UCSD-AML1 (cell line): ENCODE measurements at regions not wholly inside any gene's neighbourhood (a gene's known extent, or its start where the extent isn't known, plus 50 kb on each side); places are given as distances from the start of the nearest gene placed in this dataset.

Source experiments
- DNase-seq: peaks from one replicate; lab custom pipeline; 2025; ENCODE audit not compliant: unreplicated experiment; lab: John Stamatoyannopoulos, UW

DNA sequence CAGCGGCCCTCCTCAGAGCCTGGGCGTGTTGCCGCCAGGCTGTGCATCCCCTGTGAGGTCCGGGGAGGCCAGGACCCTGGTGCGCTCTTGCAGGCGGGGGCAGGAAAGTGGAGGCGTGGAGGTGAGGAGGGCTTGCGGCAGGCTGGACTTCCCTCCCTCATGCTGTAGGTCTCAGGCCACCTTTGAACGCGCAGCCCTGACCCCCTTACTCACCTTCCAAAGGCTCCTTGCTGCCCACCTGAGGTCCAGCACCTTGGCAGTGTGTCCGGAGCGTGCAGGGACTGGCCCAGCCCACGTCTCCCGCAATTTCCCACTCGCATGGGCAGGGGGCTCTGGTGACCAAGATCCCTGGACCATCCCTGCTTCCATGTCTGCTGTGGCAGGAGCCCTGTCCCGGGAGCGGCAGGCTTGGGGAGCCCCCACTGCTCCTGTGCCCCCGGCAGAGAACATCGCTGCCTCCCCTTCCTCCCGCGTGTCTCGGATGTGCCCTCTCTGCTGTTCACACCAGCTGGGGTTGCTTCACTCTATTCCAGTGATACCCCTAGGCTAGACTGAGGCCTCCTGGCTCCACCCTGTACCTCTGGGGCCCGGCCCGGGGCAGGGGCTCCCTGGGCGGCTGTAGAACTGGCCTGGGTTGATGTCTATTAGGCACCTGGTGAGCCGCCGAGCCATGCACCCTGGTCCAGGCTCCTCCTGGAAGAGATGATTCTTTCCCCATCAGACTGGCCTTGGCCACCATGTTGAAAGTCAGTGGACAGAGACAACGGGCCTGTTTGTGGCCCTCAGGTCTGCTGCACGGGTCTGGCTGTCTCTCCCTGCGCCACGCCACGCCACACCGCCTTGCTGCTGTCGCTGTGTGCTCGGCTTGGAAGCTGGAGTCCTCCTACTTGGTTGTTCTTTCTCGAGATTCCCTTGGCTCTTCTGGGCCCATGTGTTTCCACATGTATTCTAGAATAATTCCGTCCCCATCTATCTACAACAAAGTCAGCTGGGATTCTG is 95.4 kb upstream of the ADRA2C start:
- no peak for DNase-seq

DNA sequence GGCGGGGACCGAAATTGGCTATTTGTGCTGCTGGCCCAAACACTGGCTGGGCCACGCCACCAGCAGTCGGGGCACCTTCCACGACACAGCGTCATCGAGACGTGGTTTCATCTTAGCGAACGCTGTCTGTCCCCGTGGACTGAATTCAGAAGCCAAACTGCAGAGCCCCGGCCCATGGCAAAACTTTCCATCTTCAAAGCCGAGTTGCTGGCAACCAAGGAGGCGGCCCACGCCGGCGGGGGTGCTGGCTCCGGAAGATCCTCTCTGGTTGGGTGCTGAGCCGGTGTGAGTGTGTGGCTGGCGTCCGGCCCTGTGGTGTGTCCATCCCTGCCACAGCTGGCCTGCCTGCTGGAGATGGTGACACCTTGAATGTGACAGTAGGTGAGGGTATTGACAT is 96.6 kb upstream of the ADRA2C start:
- DNase-seq = no peak

DNA sequence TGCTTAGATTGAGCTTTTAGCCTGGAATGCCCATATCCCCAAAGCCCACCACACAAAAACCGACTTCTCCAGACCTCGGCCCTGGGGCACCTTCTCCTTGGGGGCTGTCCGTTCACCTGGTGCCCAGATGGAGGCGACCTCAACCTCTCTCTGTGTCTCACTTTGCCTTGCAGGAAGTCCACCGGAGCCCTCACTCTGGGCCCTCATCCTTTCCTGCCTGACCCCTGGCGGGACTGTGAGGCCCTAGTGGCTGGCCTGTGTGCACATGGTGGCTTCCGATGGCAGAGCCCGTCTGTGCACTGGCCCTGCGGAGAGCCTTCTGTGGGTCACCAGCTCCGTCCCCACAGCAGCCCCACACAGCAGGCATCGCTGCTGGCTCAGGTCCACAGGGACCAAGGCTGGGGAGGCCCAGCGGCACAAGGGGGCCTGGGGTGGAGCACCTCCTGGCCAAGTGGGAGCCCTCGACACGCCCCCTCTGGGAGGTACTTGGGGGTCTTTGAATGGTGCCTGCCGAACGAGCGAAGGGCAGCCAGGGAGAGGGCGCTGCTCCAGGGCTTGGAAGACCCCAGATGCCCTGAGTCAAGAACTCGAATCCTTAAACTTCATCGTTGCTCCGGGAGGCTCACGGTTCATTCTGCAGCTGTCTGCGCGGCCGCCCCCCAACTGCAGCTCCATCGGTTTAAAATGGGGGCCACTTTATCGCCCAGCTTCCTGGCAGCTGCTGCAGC is 97.2 kb upstream of the ADRA2C start:
- no peak for DNase-seq

DNA sequence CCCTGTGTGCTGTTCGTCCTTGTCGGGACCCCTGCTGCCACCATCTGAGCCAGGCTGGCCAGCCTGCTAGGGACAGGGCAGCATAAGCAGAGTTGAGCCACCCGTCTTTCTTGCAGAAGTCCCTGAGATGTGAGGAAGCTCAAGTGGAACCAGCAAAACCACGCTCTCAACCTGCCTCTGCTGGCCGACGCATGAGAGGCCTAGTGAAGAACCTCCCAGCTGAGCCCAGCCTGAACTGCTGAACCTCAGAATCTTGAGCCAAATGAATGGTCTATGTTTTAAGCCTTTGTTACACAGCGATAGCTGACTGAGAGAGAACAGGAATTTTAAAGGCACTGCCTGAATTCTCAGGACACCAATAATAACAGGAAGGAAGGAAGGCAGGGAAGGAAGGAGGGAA is 98.9 kb upstream of the ADRA2C start:
- no peak for DNase-seq

DNA sequence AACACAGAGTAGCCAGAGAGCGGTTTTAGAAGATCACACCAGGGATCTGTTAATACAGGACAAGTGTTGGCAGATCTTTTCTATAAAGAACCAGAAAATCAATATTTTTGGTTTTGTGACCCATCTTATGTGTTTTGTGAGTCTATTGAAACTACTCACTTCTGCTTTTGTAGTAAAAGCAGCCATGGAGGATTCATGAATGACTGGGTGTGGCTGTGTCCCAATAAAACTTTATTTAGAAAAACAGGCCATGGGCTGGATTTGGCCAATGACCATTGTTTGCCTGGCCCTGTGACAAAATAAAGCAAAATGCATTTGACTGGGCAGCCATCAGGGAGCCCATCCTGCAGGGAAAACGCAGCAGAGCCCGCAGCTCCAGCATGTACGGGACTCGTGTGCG is 99.9 kb upstream of the ADRA2C start:
- no peak for DNase-seq

DNA sequence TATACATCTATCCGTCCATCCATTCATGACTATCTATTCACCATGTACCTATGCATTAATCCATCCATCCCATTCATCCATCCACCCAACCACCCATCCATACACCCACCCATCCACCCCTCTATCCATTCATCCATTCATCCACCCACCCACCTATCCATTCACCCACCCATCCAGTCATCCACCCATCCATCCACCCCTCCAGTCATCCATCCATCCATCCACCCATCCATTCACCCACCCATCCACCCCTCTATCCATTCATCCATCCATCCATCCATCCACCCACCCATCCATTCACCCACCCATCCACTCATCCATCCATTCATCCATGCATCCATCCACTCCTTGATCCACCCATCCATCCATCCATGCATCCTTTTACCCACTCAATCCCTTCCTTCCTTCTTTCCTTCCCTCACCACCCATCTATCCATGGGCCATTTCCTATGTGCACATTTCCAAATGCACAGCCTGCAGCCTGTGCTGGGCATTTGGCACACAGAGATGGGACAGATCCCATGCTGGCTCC is 100.8 kb upstream of the ADRA2C start:
- DNase-seq = no peak

DNA sequence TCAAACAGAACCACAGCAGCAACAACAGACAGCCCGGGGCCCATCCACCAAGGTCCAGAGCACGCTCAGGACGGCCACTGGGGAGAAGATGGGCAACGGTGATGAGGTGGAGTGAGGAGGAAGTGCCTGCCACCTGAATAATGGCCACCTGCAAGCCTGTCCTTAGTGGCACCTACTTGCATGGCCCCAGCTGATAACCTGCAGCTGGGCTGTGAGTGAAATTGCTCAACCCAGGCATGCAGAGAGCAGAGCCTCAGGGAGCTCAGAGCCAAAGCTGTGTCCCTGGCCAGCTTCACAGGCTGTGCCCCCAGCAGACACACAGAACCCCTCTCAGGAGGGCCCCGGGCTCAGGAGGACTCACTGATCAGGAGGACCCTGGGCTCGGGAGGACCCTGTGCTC is 102.4 kb upstream of the ADRA2C start:
- DNase-seq = no peak

DNA sequence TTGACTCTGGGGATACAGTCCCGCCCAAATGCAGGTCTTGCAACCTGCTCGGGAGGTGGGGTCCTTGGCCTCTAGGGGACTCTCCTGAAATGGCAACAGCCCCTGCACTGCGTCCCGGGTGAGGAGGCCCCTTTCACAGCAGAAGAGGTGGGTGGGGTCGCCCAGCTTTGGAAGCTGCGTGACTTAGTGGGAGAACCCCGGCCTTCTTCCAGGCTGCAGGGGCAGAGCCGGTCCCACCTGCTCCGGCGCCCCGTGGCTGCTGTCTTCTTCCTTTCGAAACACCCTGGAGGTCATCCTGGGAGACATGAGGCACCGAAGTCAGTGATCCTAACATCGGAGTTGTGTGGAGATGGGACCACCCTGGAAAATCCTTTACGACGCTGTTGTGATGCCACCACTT is 103.7 kb upstream of the ADRA2C start:
- DNase-seq = no peak

DNA sequence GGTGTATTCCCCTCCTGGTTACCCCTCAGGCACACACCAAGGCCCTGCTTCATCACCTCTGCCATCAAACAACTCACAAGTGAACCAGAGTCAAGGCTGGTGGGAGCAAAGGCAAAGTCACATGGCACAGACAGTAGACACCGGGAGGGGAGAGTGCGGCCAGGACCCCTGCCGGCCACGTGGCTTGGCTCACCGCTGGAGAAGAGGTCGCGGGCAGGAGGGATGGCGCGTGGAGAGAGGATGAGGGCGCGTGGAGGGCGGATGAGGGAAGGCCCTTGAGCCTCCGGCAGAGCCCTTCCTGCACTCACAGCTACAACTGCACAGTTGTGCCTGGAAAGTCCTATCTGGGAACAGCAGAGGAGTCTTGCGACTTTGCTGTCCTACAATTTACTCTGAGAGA is 104.2 kb upstream of the ADRA2C start:
- no peak for DNase-seq

DNA sequence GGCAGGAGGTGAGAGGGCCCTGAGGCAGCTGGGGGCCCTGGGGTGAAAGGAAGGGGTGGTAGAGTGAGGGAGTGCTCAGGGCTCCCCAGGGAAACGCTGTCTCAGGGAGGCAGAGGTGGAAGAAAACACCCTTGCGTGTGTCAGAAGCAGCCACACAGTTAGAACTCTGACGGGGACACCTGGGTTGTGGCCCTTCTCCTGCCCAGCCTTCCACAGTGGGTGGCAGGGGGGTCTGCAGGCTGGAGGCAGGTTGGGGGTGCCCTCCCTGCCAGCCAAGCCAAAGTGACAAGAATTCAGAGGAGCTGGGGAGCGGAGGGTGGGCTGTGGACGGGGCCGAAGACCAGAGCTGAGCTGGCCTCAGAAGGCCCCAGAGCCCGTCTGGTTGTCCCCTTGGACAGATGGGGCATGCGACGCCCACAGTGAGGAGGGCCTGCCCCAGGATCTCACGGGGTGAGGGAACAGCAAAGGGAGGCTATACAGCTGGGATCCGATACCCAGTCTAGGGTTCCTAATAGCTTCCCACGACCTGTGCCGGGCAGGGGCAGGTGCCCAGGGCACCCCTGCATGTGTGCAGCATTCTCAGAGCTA is 105.2 kb upstream of the ADRA2C start:
- DNase-seq = no peak

DNA sequence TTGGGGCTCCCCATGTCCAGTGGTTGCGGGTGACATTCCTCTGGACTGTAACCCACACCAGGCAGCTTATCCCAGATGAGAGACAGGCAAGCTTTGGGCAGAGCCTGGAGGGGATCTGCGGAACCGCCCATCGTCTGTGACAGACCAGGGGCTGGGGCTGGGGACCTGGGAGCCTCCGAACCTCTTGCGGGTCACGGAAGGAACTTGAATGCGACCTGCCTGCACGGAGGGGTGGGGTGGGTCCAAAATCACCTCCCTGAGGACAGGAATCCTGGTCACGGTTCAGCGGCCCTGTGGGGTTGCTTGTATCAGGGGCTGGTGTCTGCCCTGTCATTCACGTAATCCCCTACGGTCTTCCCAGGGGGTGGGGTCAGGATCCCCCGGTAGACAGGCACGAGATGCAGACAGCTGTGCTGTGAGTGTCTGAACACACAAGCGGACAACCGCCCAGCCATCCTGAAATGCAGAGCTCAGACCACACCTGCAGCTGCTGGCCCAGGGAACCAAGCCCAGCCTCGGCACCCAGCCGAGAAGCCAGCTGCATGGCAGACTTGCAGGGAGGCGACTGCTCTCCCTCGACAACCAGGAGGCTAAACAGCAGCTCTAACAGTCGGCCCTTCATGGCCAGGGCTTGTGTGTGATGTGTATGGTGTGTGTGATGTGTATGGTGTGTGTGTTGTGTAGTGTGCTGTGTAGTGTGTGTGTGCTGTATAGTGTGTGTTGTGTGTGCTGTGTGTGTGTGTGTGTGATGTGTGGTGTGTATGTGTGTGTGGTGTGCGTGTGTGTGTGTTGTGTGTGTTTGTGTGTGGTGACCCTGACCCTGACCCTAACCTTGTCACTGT is 105.9 kb upstream of the ADRA2C start:
- DNase-seq = no peak

DNA sequence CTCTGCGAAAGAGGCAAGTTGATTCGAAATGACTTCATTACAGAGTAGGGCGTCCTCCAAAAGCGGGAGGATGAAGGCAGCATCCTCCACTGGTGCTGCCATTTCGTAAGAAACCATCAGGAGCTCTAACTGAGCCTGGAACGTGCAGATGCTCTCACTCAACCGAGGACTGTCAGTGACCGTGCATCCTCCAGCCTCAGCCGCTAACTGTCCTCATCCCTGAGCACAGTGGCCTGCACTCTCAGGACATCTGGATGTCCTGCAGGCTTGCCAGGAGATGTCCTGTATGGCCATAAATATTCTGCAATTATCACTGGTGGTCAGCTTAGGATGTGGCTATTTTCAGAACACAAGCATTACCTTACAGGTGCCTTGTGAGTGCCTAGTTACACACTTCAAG is 107.1 kb upstream of the ADRA2C start:
- DNase-seq = no peak

DNA sequence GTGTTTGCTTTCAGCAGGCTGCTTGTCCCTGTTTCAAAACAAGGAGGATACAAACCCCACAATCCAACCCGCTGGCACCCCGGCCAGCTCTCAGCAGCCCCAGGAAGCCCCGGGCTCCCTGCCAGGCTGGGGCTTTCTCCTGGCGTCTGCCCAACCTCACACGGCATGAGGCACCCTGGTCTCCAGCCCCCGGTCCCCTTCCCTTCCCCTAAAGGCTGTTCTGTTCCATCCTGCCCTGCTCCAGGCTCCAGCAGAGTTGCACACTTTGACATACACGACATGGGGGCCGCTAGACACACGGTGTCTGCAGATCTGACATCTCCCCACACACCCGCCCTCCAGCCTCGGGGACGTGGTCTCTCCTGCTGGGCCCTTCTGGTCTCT is 107.7 kb upstream of the ADRA2C start:
- no peak for DNase-seq

DNA sequence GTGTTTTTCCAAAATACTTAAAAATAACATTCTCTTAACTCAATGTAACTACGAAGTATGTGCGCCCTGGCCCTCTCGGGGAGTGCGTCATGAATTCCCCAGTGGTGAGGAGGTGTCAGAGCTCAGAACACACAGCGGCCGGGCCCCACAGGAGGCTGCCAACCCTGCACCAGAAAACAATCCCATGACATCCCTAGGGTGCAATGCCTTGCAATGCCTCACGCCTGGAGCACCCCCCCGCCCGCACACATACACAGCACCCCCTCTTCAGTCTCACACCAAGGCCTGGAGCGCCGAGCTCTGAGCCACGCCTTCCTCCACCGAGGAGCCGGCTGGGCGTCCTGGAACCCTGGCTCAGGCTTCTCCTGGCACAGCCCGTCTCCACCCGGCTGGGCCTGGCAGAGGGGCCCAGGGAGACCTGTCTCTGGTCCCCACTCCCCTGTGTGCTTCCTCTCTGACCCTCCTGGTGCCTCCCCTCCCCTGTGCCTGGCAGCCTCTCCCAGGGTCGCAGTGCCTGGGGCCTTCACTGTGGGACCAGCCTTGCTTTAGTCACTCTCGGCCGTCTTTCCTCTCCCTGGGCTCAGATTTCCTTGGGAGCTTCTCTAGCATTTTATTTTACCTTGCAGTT is 108.2 kb upstream of the ADRA2C start:
- no peak for DNase-seq

DNA sequence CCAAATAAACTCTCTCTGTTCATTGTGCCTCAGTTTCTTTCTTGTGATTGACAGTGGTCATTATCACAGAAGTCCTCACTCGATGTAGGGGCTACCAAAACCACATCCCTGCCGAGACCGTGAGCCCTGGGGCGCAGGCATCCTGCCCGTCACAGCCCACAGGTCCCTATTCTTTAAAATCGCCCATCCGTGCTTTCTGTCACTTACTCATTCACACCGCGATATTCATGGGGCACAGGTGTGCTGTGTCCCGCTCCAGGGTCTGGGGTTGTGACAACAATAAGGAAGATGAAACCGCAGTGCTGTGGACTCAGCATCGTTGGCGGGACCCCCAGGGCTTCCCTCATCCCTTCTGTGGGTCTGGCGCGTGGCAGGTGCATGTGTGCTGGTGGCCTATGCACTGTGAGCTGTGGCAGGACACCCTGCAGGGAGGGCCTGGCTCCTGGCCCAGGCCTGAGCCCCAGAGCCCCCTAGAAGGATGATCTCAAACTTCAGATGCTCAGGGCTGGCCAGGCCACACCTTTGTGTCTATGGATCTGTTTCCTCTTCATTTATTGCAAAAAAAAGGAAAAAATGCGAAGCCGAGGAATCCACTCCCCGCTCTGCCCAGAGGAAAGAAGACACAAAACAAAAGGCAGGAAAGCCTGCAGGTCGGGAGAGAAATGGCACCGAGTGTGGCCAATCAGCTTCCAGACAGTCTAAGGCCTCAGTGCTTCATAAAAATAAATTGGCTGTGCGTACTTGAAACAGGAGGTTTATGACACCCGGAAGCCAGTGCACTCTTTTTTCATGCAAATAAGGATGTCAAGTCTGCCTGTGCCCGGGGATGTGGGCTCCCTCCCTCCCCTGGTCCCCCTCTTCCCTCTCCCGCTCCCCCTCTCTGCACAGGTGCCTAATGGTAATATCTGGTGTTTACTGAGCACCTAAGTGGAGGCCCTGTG is 109.5 kb upstream of the ADRA2C start:
- no peak for DNase-seq

DNA sequence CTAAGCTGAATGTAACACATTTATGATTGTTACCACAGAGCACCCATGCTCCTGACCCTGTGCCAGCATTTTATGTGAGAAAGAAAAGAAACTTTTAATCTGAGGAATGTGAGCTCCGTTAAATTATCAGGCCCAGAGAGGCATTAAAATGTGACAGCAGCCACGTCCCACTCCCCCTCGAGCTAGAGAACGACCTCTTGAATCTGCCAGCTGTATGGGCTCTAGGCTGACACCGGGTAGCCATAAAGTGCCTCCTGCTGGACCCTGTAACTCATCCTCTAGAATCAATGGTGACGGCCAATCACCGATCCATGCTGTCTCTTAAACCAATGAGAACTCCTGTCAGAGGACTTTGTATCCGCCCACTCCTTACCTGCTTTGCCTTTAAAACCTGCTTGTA is 110.2 kb upstream of the ADRA2C start:
- DNase-seq = no peak

DNA sequence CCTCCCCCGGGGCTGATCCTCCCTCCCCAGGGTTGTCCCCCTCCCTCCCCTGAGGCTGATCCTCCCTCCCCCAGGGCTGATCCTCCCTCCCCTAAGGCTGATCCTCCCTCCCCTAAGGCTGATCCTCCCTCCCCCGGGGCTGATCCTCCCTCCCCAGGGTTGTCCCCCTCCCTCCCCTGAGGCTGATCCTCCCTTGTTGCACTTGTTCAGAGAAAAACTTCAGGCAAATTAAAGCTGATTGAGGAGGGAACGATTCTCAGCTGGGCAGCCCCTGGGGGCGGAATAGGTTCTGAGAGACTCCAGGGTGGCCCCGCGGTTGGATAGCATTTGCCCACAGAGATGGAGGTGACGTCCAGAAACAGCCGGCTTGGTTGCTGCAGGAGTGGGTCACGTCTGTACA is 110.7 kb upstream of the ADRA2C start:
- DNase-seq = no peak

DNA sequence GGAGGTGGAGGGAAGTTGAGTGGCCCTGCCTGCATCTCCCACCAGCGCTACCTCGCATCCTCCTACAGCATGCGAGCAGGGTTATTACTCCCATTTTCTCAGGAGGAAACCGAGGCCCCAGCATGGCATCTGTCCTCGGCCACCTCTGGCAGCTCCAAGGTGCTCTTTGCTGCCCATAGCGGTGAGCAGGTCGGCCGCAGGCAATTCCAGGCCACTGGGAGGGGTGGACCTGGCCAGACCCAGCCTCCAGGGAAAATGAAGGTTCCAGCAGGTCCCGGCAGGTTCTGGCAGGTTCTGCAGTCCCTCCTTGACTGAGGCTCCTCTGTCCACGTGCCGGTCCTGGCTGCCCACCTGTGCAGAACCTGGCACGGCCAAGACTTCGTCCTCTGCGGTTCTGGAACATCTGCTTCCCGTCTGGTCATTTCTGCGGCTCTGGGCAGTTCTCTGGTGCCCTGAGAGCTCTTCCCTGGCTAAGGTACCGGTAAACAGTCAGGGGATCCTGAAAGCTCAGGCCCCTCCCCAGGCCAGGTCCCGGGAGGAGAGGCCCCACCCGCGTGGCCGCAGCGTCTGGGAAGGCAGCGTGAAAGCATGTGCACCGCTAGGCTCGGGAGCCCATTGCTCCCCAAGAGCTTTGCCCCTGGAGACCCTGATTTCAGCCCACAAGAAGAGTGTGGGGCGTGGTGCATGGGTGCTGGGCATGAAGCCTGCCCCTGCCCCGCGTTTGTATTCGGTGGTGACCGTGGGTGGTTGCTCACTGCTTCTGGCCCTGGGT is 112.0 kb upstream of the ADRA2C start:
- no peak for DNase-seq

DNA sequence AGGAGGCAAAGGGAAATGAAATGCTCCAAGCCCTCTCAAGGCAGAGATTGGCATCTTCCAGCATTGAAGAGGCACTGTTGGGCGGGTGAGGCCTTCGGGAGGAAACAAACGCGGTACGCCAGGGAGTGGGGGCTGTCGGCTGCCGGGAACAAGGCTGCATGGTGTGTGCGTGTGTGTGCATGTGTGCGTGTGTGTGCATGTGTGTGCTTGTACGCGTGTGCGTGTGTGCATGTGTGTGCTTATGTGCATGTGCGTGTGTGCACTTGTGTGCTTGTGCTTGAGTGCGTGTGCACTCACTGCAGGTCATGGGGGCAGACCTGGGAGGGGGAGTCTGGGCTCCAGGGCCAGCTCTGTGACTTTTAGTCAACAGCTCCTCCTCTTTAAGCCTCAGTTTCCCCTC is 113.6 kb upstream of the ADRA2C start:
- DNase-seq = no peak
